ENCODE measurements at regions not wholly inside any gene's neighbourhood (a gene's known extent, or its start where the extent isn't known, plus 50 kb on each side); places are given as distances from the start of the nearest gene placed in this dataset.

DNA sequence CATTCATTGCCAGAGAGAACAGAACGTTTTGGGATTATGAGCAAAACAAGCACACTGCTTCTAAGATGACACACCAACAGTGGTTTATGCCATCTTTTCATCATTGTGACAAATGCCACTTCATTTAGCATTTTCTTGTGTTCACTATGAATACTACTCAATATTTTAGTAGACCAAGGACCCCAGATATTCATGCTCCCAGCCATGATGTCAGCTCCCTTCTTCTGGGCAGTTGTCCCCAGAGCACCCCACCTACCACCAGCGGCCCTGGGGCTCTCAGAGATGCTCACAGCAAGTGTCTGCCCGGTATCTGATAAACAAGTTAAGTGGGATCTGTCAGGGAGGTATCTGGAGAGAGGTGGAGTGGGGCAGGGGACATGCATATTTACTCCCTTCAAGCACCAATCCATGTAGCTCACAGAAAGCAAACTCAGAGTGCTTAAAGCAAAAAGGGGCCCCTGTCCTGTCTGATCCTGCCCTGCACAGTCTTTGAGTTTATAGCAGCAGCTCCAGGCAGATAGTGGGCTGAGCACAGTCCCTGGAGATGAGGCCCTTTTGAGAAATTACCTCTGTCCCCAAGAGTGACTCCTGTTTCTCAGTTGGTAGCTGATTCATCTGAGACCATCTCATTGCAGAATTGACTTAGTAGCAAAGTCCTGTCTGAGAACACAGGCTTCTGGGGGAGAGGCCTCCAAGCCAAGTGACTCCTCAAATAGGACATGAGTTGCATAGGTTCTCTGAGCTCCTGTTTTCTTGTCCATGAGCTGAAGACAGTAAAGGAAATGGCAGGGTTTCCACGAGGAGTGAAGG is 281.8 kb upstream of the KLF6 start:
- no peak overlapping the region for H3K27ac ChIP-seq
- DNase-seq (ENCODE audit: low read depth, low spot score) = no peak

DNA sequence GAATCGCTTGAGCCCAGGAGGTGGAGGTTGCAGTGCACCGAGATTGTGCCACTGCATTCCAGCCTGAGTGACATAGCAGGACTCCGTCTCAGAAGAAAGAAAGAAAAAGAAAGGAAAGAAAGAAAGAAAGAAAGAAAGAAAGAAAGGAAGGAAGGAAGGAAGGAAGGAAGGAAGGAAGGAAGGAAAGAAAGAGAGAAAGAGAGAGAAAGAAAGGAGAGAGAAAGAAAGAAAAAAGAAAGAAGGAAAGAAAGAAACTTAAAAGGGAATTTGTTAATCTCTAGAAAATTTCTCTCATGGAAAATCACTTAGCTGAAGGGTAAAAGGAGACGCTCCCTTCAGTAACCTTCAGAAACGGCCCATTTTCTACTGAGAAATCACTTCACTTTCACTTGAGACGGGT is 279.5 kb upstream of the KLF6 start:
- H3K27ac ChIP-seq = no peak overlapping the region
- no peak for DNase-seq (ENCODE audit: low read depth, low spot score)

DNA sequence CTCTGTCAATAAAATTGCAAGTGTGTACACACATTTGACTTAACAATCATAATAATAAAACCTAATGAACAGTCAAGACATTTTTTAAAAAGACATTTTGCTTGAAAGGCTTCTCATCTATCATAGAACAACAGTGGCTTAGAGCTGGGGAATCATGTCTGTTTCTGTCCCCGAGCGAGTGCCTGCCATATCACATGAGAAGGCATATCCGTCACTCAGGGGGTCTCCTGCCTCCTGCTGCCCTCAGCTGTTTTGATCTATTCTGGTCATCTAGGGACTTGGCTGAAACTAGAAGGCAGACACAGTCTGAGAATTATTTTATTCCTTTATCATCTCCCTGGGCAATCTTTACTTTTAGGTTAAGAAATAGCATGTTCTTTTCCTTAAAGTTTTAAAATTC is 278.7 kb upstream of the KLF6 start:
- no peak overlapping the region for H3K27ac ChIP-seq
- DNase-seq (ENCODE audit: low read depth, low spot score) = no peak

DNA sequence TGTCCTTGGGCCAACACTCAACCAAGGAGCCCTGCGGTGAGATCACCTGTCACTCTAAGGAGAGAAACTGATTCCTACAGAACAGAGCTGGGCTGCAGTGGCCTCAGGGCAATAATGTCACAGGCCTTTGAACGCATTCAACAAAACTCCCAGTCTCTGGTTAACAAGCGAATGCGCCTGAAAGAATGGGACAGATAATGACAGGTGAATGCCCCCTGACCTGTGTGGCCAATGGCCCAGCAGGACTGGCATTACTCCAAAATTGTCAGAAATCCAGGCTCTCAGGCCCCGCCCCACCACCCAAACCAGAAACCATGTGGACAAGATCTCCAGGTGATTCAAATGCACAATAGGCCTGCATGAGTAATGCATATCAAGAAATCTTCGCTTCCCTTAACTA is 277.7 kb upstream of the KLF6 start:
- no peak overlapping the region for H3K27ac ChIP-seq

DNA sequence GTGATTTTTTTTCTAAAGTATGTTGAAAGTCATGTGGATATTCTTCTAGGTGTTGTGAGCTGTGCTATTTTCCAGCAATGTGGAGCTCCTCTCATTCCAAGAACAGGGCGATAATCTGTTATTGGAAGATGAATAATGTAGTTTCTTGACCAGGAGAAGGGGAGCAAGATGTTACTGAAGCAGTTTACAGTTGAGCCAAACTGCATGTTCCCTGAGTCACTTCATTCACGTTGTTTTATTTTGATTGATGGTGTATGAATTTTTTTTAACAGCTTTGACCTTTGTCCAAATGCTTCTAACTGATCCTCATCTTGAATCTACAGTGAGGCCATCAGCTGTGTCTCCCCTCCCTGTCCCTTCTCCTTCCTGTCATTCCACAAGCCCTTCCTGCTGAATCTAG is 277.1 kb upstream of the KLF6 start:
- peak overlapping the region; percentile 37 for H3K27ac ChIP-seq
- no peak for DNase-seq (ENCODE audit: low read depth, low spot score)

More for the DNA sequence above, 277.7 kb upstream of the KLF6 start:
- DNase-seq (ENCODE audit: low read depth, low spot score) = no peak

DNA sequence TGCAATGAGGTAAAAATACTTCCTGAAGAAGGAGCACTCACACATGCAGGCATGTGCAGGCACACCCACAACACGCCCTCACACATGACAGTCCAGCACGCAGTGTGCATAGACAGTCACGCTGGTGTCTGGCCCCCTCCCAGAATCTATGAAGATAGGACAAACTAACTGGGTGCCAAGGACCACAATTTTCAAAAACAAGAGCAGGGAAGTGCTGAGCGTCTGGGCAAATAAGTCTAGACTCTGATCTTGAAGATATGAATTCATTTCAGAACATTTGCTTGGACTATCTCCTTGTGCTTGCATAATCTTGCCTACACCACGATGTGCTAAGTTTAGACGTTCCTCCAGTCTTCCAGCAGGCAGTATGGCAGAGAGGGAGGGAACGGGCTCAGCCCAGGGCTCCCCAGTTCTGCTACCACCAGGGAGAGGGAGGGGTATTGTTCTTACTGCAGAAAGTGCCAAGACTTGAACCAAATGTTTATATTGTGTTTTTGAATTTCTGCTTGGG is 276.5 kb upstream of the KLF6 start:
- peak overlapping the region; percentile 37 for H3K27ac ChIP-seq

DNA sequence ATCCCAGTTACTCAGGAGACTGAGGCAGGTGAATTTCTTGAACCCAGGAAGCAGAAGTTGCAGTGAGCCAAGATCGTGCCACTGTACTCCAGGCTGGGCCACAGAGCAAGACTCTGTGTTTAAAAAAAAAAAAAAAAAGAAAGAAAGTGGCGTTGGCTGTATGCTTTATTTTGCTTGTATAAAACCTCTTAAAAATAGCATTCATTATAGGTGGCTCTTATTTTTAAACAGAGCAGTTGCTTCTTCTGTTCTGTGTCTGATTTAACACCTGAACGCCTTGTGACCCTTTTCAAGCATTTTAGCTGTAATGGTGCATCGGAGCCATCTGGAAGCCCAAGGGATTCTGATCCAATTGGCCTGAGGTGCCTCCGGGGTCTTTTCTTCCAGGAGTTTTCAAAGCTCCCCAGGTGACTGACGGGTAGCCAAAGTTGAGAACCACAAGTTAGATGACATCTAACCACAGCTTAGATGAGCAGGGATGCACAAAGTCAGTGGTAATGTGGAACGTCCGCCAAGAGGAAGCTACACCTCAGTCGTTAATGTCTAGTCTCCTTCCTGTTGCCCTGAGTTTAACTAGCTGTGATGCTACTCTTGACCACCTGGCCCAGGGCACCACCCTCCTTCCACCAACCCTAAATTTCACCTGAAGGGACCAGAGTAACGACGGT is 274.6 kb upstream of the KLF6 start:
- H3K27ac ChIP-seq = no peak overlapping the region
- no peak for DNase-seq (ENCODE audit: low read depth, low spot score)

More for the DNA sequence above, 276.5 kb upstream of the KLF6 start:
- DNase-seq (ENCODE audit: low read depth, low spot score) = peak; percentile 56

DNA sequence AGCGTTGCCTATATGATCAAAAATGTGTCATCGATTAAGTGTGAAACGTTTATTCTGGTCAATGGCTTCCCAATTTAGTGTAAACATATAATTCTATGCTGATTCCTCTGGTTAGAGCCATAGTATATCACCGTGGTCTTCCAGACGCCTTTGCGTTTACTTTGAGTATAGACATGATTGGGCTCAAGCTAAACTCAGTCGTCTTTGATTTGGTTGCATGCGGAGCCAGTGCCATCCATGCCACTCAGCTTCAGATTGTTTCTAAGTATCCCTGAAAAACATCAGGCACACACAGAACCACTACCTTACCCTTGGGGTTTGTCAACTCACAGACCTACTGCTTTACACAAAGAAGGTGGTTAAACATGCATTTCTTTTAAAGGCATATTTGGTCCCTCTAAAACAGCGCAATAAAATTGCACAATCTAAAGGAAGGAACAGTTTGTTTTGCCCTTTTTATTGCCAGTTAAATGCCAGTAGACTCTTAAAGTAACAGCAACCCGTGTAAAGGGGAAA is 273.6 kb upstream of the KLF6 start:
- DNase-seq (ENCODE audit: low read depth, low spot score) = no peak
- H3K27ac ChIP-seq = no peak overlapping the region

DNA sequence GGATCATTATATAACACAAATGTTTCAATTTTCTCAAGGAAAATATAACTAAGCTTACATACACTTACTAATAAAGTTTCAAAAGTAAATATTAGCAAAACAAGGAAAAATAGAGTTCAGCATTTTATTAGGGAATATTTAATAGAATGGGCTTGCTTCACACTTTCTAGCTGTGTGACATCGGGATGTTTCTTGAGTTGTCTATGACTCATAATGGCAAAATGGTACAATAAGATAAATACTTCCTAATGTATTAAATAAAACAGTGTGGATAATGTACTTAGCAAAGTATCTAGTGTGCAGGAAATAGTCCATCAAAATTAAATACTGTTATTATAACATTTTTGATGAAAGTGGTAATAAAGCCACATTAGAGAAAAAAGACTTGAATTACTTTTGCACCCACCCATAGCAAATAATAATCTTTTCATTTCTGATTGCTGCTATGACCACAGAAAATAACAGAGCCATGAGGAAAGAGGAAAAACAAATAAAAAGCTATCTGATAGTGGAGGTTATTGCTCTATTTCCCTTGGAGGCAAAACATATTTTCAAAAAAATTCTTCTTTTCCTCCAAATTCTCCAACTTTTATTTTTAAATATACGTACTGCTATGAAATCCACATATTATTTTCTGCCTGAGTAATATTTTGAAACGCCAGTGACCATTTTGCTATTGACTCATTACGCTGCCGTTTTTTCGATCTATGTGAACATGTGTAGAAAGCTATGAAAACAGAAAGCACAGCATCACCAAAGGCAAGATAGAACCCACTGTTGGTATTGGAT is 272.9 kb upstream of the KLF6 start:
- no peak overlapping the region for H3K27ac ChIP-seq
- DNase-seq (ENCODE audit: low read depth, low spot score) = no peak

DNA sequence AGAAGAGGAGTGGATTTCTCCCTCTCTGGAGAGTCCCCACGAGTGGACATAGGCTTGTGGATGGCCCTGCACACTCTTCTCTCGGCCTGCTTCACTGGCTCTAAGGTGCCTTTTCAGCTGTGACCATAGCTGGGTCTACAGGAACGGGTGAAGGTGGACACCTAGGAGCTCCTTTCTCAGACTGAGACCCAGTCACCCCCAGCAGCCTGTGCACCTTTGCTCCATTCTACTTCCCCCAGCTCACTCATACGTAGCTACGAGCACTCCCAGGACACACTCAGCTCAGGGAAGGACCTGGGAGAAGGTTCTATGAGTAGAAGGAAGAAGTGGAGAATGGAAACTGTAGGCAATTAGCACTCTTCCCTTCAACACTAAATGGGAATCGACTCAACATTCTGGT is 272.0 kb upstream of the KLF6 start:
- DNase-seq (ENCODE audit: low read depth, low spot score) = no peak
- H3K27ac ChIP-seq = no peak overlapping the region

DNA sequence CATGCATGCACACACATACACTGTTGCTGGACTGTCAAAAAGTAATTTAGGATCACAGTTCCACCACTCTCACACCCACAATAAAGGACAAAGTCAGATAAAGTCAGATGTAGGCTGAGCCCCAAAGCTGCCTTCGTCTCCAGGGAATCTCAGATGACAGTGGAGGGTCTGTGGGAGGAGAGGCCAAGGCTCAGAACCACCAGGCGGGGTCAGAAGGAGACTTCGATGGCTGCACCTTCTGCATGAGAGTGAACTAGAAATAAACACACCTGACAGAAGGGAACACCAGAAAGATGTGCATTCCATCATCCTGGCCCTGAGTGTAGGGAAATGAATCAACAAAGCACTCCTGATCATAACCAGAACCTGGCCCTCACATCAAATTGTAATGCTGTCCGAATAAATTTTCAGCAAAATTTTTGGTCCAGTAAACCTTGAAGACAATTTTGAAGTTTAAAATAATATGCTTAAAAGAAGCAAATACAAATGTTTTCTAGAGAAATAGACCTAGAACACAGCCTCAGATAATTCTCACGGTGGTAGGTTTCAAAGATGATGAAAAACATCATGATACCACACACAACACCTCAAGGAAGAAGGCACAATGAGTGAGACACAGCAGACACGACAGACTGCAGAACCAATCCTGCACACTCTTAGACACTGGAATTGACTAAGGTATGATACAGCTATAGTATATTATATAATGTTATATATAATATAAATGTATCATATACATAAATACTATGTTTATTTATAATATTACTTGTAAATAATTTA is 269.8 kb upstream of the KLF6 start:
- H3K27ac ChIP-seq = no peak overlapping the region
- no peak for DNase-seq (ENCODE audit: low read depth, low spot score)

DNA sequence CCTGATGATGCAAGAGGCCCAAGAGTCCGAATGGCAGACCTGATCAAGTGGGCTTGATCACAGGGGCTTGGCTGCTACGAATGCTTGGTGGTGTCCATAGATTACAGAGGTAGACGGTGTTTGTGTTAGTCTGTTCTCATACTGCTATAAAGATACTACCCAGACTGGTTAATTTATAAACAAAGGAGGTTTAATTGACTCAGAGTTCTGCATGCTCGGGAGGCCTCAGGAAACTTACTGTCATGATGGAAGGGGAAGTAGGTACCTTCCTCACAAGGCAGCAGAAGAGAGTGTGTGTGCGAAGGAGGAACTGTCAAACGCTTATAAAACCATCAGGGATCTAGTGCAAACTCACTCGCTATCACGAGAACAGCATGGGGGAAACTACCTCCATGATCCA is 268.9 kb upstream of the KLF6 start:
- no peak for DNase-seq (ENCODE audit: low read depth, low spot score)
- H3K27ac ChIP-seq = no peak overlapping the region

DNA sequence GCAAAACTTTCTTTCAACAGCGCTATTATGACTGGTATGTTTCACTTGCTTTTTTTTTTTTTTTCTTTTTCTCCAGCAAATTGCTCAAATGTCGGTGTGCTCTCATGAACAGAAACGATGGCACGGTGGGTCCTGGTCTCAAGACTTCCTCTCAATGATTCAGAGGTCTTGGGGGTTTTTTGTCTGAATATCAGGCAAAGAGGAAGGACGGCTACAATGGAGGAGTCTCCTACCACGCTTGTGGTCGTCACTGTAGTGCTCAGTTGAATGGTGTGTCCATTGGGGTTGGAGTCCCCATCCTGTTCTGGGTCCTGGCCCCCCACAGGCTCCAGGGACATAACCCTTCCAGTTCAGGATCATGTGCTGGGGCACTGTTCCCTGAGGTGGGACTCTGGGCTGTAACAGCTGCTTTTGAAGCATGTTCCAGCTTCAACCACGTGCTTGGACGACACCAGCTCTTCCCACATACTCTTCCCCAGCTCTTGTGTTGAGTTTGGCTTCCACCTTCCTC is 266.7 kb upstream of the KLF6 start:
- no peak overlapping the region for H3K27ac ChIP-seq
- DNase-seq (ENCODE audit: low read depth, low spot score) = no peak

DNA sequence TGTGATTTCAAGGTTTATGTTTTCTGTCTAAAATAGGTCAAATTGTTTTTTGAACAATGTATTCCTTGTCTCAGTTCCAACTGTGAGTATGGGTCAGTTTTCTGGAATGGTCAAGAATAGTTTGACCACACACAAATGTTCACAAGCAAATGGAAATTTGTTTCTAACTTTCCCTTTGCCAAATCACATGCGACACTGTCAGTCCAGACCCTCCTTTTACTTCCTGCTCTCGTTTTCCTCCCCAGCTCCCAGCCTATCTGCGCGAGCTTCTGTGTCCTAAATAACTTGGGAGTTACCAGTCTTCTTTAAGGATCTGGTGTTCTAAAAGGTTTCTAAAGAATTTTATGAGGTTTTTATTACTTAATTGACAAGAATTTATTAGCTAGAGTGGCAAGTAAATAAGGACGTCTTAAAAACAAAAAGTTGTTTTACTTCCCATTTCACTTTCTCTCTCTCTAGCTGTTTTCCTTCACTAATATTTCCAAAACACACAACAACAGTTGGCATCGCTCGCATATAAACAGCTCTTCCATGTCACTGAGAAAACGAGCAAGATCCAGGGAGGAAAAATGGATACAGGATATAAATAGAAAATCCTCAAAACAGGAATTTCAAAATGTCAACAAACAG is 266.1 kb upstream of the KLF6 start:
- no peak overlapping the region for H3K27ac ChIP-seq
- DNase-seq (ENCODE audit: low read depth, low spot score) = no peak

DNA sequence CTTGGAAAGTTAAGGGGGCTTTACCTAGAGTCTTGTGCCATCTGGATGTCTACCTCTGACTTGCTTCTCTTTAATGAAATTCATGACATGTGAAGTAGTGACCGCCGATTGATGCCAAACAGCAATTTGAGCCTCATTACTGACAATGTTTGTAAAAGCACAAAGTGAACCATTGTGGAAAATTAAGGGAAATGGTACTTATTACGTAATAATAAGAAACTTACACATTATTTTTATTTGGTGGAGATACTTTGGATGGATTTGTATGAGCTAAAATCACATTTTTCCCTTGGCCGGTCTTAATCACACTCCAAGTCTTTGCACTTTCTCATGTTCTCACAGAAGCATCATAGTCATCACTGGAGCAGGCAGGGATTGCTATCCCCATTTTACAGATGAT is 265.1 kb upstream of the KLF6 start:
- no peak for DNase-seq (ENCODE audit: low read depth, low spot score)
- no peak overlapping the region for H3K27ac ChIP-seq

DNA sequence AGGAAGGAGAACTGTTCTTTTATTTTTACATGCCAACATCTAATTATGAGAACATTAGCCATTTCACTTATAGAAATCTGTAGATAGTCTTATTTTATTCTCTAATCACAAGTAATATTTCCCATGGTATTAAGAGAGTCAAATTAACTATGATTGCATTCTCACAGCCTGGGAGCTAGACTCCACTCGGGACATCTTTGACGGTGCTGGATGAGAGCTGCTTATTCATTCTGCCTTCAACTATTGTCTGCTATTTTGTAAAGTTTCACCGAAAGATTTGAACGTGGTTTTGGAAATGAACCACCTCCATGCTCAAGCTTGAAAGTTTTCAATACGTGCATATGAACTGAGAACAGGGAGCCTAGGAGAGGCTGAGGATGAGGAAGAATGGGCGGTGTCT is 264.3 kb upstream of the KLF6 start:
- no peak overlapping the region for H3K27ac ChIP-seq
- no peak for DNase-seq (ENCODE audit: low read depth, low spot score)

DNA sequence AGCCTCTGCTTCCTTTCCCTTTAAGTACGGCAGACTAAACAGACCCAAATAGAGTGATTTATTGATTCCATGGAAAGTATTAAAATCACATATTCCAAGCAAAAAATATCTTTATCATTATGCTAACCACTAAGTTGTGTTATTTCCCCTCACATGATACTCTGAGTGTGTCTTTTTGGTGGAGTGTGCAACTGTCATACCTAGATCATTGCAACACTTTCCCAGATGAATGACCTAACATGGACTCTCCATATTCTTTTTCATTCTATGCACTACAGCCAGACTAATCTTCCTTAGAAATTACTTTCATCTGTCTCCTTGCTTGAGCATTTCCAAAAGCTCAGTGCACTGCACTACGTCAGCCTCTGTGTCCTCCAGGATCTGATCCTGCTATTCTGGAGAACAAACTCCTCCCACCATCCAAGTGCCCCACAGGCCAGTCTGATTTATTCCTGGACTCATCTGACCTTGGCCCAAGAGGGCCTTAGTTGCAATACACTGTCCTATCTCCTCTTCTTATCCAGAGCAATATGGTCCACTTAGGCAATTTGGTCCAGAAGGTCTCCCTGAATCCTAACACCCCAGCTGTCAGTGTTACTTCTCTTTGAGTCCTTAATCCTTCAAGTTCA is 263.3 kb upstream of the KLF6 start:
- H3K27ac ChIP-seq = no peak overlapping the region
- no peak for DNase-seq (ENCODE audit: low read depth, low spot score)

DNA sequence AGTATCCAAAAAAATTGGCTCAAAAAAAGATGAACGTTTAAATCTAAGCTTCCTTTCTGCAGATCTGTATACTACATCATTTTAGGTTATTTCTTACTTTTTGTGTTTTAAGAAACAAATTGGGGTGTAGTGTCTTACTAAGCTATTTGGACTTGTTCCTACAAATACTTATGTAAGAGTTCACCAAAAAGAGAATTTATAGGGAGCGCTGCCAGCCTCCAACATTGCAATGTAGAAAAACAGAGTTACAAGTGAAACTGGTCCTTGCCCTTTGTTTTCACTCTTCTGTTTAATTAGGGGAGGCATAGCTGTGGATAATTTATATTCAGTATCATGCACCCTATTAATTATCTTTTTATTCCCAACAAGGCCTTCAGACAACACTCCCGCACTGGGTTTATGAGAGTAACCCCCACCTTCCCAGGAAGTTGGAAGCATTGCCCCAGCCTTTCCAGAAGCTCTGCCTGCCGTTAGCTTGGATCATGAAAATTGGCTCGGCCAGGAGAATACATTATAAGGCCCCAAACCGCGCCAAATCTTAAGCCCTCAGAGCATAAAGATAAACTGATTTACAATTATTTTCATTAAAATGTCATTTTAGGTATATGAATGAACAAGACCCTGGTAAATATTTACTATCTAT is 261.8 kb upstream of the KLF6 start:
- no peak for DNase-seq (ENCODE audit: low read depth, low spot score)

More for the DNA sequence above, 261.8 kb upstream of the KLF6 start:
- H3K27ac ChIP-seq = no peak overlapping the region

Measured in epithelial cell of prostate (primary cell).